ENCODE measurements at regions not wholly inside any gene's neighbourhood (a gene's known extent, or its start where the extent isn't known, plus 50 kb on each side); places are given as distances from the start of the nearest gene placed in this dataset.

GRCh38 chr3:177976241-177976640 is 560.0 kb upstream of the KCNMB2 start:
- no peak overlapping the region for H3K4me3 ChIP-seq (ENCODE audit: low read depth, low read length)
- DNase-seq (ENCODE audit: low read depth): no peak
- TF ChIP-seq POLR2A (IDR thresholded peaks at IDR 0.05; ENCODE audit: extremely low read depth, insufficient read length) (no peak), CTCF (IDR thresholded peaks at IDR 0.05; ENCODE audit: low read depth, low read length) (no peak), MYC (IDR thresholded peaks at IDR 0.05; ENCODE audit: low read depth, low read length) (no peak), MAX (IDR thresholded peaks at IDR 0.05; ENCODE audit: low read depth, low read length) (no peak)

GRCh38 chr3:177976866-177977265 is 559.4 kb upstream of the KCNMB2 start:
- no peak for DNase-seq (ENCODE audit: low read depth)
- TF ChIP-seq CTCF (IDR thresholded peaks at IDR 0.05; ENCODE audit: low read depth, low read length): no peak
- H3K4me3 ChIP-seq (ENCODE audit: low read depth, low read length): no peak overlapping the region

- DNase-seq (ENCODE audit: low read depth): peak; percentile 3
- TF ChIP-seq POLR2A (IDR thresholded peaks at IDR 0.05; ENCODE audit: extremely low read depth, insufficient read length): no peak
- TF ChIP-seq CTCF (IDR thresholded peaks at IDR 0.05; ENCODE audit: low read depth, low read length): no peak
- no peak for TF ChIP-seq MAX (IDR thresholded peaks at IDR 0.05; ENCODE audit: low read depth, low read length)
- TF ChIP-seq MYC (IDR thresholded peaks at IDR 0.05; ENCODE audit: low read depth, low read length): no peak
- no peak overlapping the region for H3K4me3 ChIP-seq (ENCODE audit: low read depth, low read length)
Observed at GRCh38 chr3:177977381-177978158, 558.7 kb upstream of the KCNMB2 start.

- H3K4me3 ChIP-seq (ENCODE audit: low read depth, low read length): no peak overlapping the region
- no peak for DNase-seq (ENCODE audit: low read depth)
- TF ChIP-seq MAX (IDR thresholded peaks at IDR 0.05; ENCODE audit: low read depth, low read length) (no peak), CTCF (IDR thresholded peaks at IDR 0.05; ENCODE audit: low read depth, low read length) (no peak), MYC (IDR thresholded peaks at IDR 0.05; ENCODE audit: low read depth, low read length) (no peak), POLR2A (IDR thresholded peaks at IDR 0.05; ENCODE audit: extremely low read depth, insufficient read length) (no peak)
Observed at GRCh38 chr3:177978946-177979345, 557.3 kb upstream of the KCNMB2 start.

- no peak for DNase-seq (ENCODE audit: low read depth)
- H3K4me3 ChIP-seq (ENCODE audit: low read depth, low read length): no peak overlapping the region
- TF ChIP-seq MYC (IDR thresholded peaks at IDR 0.05; ENCODE audit: low read depth, low read length) (no peak), POLR2A (IDR thresholded peaks at IDR 0.05; ENCODE audit: extremely low read depth, insufficient read length) (no peak), MAX (IDR thresholded peaks at IDR 0.05; ENCODE audit: low read depth, low read length) (no peak), CTCF (IDR thresholded peaks at IDR 0.05; ENCODE audit: low read depth, low read length) (no peak)
Observed at GRCh38 chr3:177979703-177980102, 556.5 kb upstream of the KCNMB2 start.

- no peak overlapping the region for H3K4me3 ChIP-seq (ENCODE audit: low read depth, low read length)
- TF ChIP-seq POLR2A (IDR thresholded peaks at IDR 0.05; ENCODE audit: extremely low read depth, insufficient read length) (no peak), MYC (IDR thresholded peaks at IDR 0.05; ENCODE audit: low read depth, low read length) (no peak), CTCF (IDR thresholded peaks at IDR 0.05; ENCODE audit: low read depth, low read length) (no peak), MAX (IDR thresholded peaks at IDR 0.05; ENCODE audit: low read depth, low read length) (no peak)
- DNase-seq (ENCODE audit: low read depth): no peak
Observed at GRCh38 chr3:177981576-177981975, 554.7 kb upstream of the KCNMB2 start.
